OCI-LY1 (cell line): ENCODE measurements at regions not wholly inside any gene's neighbourhood (a gene's known extent, or its start where the extent isn't known, plus 50 kb on each side); places are given as distances from the start of the nearest gene placed in this dataset.

ENCODE experiments used
- H2AFZ ChIP-seq: fragments of 200-600 bp; sonication (generic), shearing (Covaris generic); 2 replicates; pipeline ENCODE4 v1.6.0; 2014; ENCODE audit warnings: antibody characterized with exemption, mild to moderate bottlenecking, low read length
- H3F3A ChIP-seq: fragments of 200-600 bp; sonication (generic), shearing (Covaris generic); 2 replicates; pipeline ENCODE4 v1.6.0; 2014; ENCODE audit warnings: mild to moderate bottlenecking, antibody characterized with exemption, low read length, moderate library complexity; ENCODE audit not compliant: insufficient read depth
- H3K27ac ChIP-seq: fragments of 200-600 bp; sonication (generic); 2 replicates; pipeline ENCODE4 v1.5.1; 2014; ENCODE audit warnings: low read length, mixed run types, mild to moderate bottlenecking, low read depth; ENCODE audit not compliant: poor library complexity, severe bottlenecking
- H3K27me3 ChIP-seq: fragments of 200-600 bp; sonication (generic); 2 replicates; pipeline ENCODE4 v1.6.0; 2014; ENCODE audit warnings: antibody characterized with exemption, mild to moderate bottlenecking, low read length, moderate library complexity; ENCODE audit not compliant: insufficient read depth
- H3K36me3 ChIP-seq: fragments of 200-600 bp; sonication (generic); 2 replicates; pipeline ENCODE4 v1.6.1; 2014; ENCODE audit warnings: mild to moderate bottlenecking, antibody characterized with exemption, low read length, moderate library complexity, mixed read lengths; ENCODE audit not compliant: insufficient read depth
- H3K4me1 ChIP-seq: fragments of 200-600 bp; sonication (generic); 2 replicates; pipeline ENCODE4 v1.5.1; 2014; ENCODE audit warnings: mild to moderate bottlenecking, low read length, moderate library complexity; ENCODE audit not compliant: insufficient read depth, severe bottlenecking
- H3K4me2 ChIP-seq: fragments of 200-600 bp; sonication (generic), shearing (Covaris generic); 2 replicates; pipeline ENCODE4 v1.6.1; 2014; ENCODE audit warnings: low read length
- H3K4me3 ChIP-seq: fragments of 200-600 bp; sonication (generic); 2 replicates; pipeline ENCODE4 v1.5.1; 2014; ENCODE audit warnings: low read length, low read depth, mild to moderate bottlenecking, mixed read lengths; ENCODE audit not compliant: poor library complexity, severe bottlenecking
- H3K79me2 ChIP-seq: fragments of 200-600 bp; shearing (Covaris generic); 2 replicates; pipeline ENCODE4 v1.6.1; 2016; ENCODE audit warnings: mixed run types, low read length, mixed read lengths; ENCODE audit not compliant: insufficient read depth
- H3K9ac ChIP-seq: fragments of 200-600 bp; sonication (generic), shearing (Covaris generic); 2 replicates; pipeline ENCODE4 v1.6.1; 2014; ENCODE audit warnings: mild to moderate bottlenecking, low read length, mixed read lengths
- H3K9me2 ChIP-seq: fragments of 200-600 bp; sonication (generic), shearing (Covaris generic); 2 replicates; pipeline ENCODE4 v1.6.1; 2014; ENCODE audit warnings: low read depth, mild to moderate bottlenecking, low read length, mixed read lengths
- H3K9me3 ChIP-seq: fragments of 200-600 bp; shearing (Covaris generic); 2 replicates; pipeline ENCODE4 v1.6.1; 2014; ENCODE audit warnings: low read length, mixed read lengths
- H4K20me1 ChIP-seq: fragments of 200-600 bp; sonication (generic), shearing (Covaris generic); 2 replicates; pipeline ENCODE4 v1.6.0; 2016; ENCODE audit warnings: mild to moderate bottlenecking, low read length; ENCODE audit not compliant: insufficient read depth
- EZH2 ChIP-seq: fragments of 200-600 bp; sonication (generic), shearing (Covaris generic); IDR thresholded peaks from 2 replicates; pipeline ENCODE4 v1.8.0; 2017; ENCODE audit warnings: borderline replicate concordance, mixed run types, mild to moderate bottlenecking, antibody characterized with exemption, low read length, moderate library complexity, mixed read lengths
- TF ChIP-seq, protein P1 (sequence below): fragments of 200-600 bp; sonication (generic), shearing (Covaris generic); IDR thresholded peaks from 2 replicates; pipeline ENCODE4 v1.5.1; 2017; ENCODE audit warnings: mild to moderate bottlenecking, antibody characterized with exemption, low read length, moderate library complexity, mixed read lengths

DNA sequence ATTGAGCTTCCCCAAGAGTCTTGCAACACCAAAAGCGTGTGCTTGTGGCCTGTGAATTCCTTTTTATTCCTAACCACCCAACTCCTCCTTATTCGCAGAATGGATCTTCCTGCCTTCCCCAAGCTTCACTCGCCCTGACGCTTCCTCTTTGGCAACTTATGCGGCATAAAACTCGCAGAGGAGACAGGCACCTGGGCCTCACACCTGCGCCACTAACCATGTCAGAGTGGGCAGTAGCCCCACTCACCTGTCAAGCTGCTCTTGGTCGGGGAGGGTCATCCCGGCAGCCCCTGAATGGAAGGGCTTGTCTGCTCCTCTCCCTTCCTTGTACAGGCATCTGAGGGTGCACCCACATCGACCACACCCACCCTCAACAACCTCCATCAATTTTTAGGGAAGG lies 106.9 kb upstream of the GPC1 start:
- no peak overlapping the region for H3K4me2 ChIP-seq
- H3K9me2 ChIP-seq, result no peaks in the 10 kb centered on the region
- H2AFZ ChIP-seq, result no peak overlapping the region
- H3K27ac ChIP-seq, result no peak overlapping the region
- H3K4me1 ChIP-seq, result no peaks in the 10 kb centered on the region
- H3K36me3 ChIP-seq, result no peaks in the 10 kb centered on the region
- no peaks in the 10 kb centered on the region for H3K9me3 ChIP-seq
- no peaks in the 10 kb centered on the region; the same call in 1 of the 2 replicates for H3K27me3 ChIP-seq
- TF ChIP-seq, protein P1, sequence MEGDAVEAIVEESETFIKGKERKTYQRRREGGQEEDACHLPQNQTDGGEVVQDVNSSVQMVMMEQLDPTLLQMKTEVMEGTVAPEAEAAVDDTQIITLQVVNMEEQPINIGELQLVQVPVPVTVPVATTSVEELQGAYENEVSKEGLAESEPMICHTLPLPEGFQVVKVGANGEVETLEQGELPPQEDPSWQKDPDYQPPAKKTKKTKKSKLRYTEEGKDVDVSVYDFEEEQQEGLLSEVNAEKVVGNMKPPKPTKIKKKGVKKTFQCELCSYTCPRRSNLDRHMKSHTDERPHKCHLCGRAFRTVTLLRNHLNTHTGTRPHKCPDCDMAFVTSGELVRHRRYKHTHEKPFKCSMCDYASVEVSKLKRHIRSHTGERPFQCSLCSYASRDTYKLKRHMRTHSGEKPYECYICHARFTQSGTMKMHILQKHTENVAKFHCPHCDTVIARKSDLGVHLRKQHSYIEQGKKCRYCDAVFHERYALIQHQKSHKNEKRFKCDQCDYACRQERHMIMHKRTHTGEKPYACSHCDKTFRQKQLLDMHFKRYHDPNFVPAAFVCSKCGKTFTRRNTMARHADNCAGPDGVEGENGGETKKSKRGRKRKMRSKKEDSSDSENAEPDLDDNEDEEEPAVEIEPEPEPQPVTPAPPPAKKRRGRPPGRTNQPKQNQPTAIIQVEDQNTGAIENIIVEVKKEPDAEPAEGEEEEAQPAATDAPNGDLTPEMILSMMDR, result no peak
- TF ChIP-seq EZH2, result no peak
- no peak overlapping the region for H3K9ac ChIP-seq
- H4K20me1 ChIP-seq, result no peaks in the 10 kb centered on the region
- H3F3A ChIP-seq, result no peaks in the 10 kb centered on the region
- no peak overlapping the region for H3K4me3 ChIP-seq
- no peaks in the 10 kb centered on the region for H3K79me2 ChIP-seq

GRCh38 chr2:240329116-240329665 lies 106.3 kb upstream of the GPC1 start:
- Histone ChIP-seq H3K9me2 (no peaks in the 10 kb centered on the region), H3K36me3 (no peaks in the 10 kb centered on the region), H3K9ac (no peak overlapping the region), H3K4me3 (no peak overlapping the region), H4K20me1 (no peaks in the 10 kb centered on the region), H3K27ac (no peak overlapping the region), H3K4me1 (no peaks in the 10 kb centered on the region), H3K4me2 (no peak overlapping the region), H3K9me3 (no peaks in the 10 kb centered on the region), H2AFZ (no peak overlapping the region), H3K27me3 (no peaks in the 10 kb centered on the region; the same call in 1 of the 2 replicates), H3K79me2 (no peaks in the 10 kb centered on the region), H3F3A (no peaks in the 10 kb centered on the region)
- TF ChIP-seq, protein P1, result no peak
- TF ChIP-seq EZH2, result no peak

- no peak overlapping the region for H3K9ac ChIP-seq
- no peak overlapping the region for H3K27ac ChIP-seq
- no peaks in the 10 kb centered on the region for H3K36me3 ChIP-seq
- H3K79me2 ChIP-seq, result no peaks in the 10 kb centered on the region
- H4K20me1 ChIP-seq, result no peaks in the 10 kb centered on the region
- H3K4me1 ChIP-seq, result no peaks in the 10 kb centered on the region
- no peaks in the 10 kb centered on the region for H3K9me3 ChIP-seq
- no peaks in the 10 kb centered on the region for H3F3A ChIP-seq
- no peak overlapping the region for H3K4me3 ChIP-seq
- no peak overlapping the region for H3K4me2 ChIP-seq
- TF ChIP-seq, protein P1, result no peak
- TF ChIP-seq EZH2, result no peak
- no peak overlapping the region for H2AFZ ChIP-seq
- H3K9me2 ChIP-seq, result no peaks in the 10 kb centered on the region
- H3K27me3 ChIP-seq, result no peaks in the 10 kb centered on the region; the same call in 1 of the 2 replicates
These were observed 105.7 kb upstream of the GPC1 start for GRCh38 chr2:240329778-240330177.
